ENCODE measurements at regions not wholly inside any gene's neighbourhood (a gene's known extent, or its start where the extent isn't known, plus 50 kb on each side); places are given as distances from the start of the nearest gene placed in this dataset.
"Not testable (repeated sequence)": the region's sequence is repeated elsewhere in the genome, so short reads cannot be mapped to it uniquely, and the experiment has no call there.

DNA sequence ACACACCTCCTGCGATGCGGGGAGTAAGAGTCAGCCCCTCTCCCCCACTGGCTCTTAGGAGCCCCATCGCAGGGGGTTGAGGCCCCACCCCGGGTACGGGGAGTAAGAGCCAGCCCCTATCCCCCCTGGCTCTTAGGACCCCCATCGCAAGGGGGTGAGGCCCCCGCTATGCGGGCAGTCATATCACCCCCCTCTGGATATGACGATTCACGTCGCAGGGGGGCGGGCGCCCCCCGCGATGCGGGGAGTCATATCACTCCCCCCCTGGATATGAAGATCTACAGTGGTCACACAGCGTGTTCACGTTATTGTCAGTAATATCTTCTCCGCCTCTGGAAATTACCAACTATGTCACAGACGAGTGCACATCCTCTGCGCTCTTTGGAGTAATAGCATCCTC is 61.1 kb downstream of the DEFB131A start:
- TF ChIP-seq, protein P1, sequence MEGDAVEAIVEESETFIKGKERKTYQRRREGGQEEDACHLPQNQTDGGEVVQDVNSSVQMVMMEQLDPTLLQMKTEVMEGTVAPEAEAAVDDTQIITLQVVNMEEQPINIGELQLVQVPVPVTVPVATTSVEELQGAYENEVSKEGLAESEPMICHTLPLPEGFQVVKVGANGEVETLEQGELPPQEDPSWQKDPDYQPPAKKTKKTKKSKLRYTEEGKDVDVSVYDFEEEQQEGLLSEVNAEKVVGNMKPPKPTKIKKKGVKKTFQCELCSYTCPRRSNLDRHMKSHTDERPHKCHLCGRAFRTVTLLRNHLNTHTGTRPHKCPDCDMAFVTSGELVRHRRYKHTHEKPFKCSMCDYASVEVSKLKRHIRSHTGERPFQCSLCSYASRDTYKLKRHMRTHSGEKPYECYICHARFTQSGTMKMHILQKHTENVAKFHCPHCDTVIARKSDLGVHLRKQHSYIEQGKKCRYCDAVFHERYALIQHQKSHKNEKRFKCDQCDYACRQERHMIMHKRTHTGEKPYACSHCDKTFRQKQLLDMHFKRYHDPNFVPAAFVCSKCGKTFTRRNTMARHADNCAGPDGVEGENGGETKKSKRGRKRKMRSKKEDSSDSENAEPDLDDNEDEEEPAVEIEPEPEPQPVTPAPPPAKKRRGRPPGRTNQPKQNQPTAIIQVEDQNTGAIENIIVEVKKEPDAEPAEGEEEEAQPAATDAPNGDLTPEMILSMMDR (IDR thresholded peaks at IDR 0.05): not testable (repeated sequence)
- TF ChIP-seq POLR2A (IDR thresholded peaks at IDR 0.05): not testable (repeated sequence)
